Activated CD8-positive, alpha-beta T cell treated with anti-CD3 and anti-CD28 coated beads for 36 hours (primary cell): ENCODE measurements at regions not wholly inside any gene's neighbourhood (a gene's known extent, or its start where the extent isn't known, plus 50 kb on each side); places are given as distances from the start of the nearest gene placed in this dataset.

ENCODE experiments used
- ATAC-seq: fragments of 200-7000 bp; cut with Tn5 transposase; one replicate; pipeline ENCODE4 v1.10.0; 2021; ENCODE audit warnings: mild to moderate bottlenecking, moderate library complexity
- CTCF ChIA-PET: fragments of 350-600 bp; sonication (Branson Sonifier 250); formaldehyde crosslinking; loops from one replicate; lab custom pipeline; 2021; ENCODE audit warnings: antibody characterized with exemption; lab: Charles Lee
- POLR2A ChIA-PET: fragments of 350-600 bp; sonication (Branson Sonifier 250); formaldehyde crosslinking; loops from one replicate; lab custom pipeline; 2021; ENCODE audit warnings: antibody characterized with exemption; lab: Charles Lee
- DNase-seq: peaks from one replicate; pipeline ENCODE4 v3.0.0-alpha.2; 2020
- H3K27ac Mint-ChIP-seq: one replicate; pipeline ENCODE4 v1.8.0; 2021; ENCODE audit warnings: mild to moderate bottlenecking, mixed read lengths
- H3K27me3 Mint-ChIP-seq: one replicate; pipeline ENCODE4 v1.8.0; 2021; ENCODE audit warnings: mixed read lengths
- H3K36me3 Mint-ChIP-seq: one replicate; pipeline ENCODE4 v1.8.0; 2021; ENCODE audit warnings: low read depth, mixed read lengths
- H3K4me1 Mint-ChIP-seq: one replicate; pipeline ENCODE4 v1.8.0; 2021; ENCODE audit warnings: low read depth, mixed read lengths
- H3K4me3 Mint-ChIP-seq: one replicate; pipeline ENCODE4 v1.8.0; 2021; ENCODE audit warnings: mild to moderate bottlenecking, moderate library complexity, mixed read lengths
- H3K9me3 Mint-ChIP-seq: one replicate; pipeline ENCODE4 v1.8.0; 2021; ENCODE audit warnings: mixed read lengths
- intact Hi-C: fragments of 100-400 bp; cut with micrococcal nuclease; formaldehyde crosslinking; loops from one replicate; pipeline ENCODE4 v1.10.0; 2022
- TF ChIP-seq, protein P1 (sequence below): fragments of 200-600 bp; IDR thresholded peaks from one replicate; pipeline ENCODE4 v1.8.0; 2022; ENCODE audit warnings: antibody characterized with exemption, mild to moderate bottlenecking

DNA sequence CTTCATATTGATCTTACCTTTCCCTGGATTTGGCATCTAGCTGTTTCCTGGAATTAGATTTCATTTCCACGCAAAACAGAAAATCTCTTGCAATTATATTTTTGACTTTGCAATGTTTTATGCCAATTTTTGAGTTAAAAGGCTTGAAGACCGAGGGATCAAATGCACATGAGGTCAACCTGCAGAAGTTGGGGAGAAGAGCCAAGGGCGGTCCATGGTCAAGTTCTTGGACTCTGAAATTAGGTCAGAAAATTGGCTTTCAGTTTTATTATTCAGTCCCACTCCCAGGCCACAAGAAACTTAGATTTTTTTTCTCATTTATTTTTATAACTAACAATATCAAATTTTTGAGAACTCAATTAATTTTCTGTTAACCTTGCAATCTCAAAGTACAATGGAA is 499.1 kb upstream of the USP24 start:
- no peak overlapping the region for H3K27ac Mint-ChIP-seq
- ChIA-PET POLR2A (no interaction called here), CTCF (no interaction called here)
- intact Hi-C loops, result no loop called here
- ATAC-seq (no peak), DNase-seq (no peak)
- H3K36me3 Mint-ChIP-seq, result no peaks in the 10 kb centered on the region
- H3K9me3 Mint-ChIP-seq, result no peaks in the 10 kb centered on the region
- H3K4me1 Mint-ChIP-seq, result no peaks in the 10 kb centered on the region
- TF ChIP-seq, protein P1, sequence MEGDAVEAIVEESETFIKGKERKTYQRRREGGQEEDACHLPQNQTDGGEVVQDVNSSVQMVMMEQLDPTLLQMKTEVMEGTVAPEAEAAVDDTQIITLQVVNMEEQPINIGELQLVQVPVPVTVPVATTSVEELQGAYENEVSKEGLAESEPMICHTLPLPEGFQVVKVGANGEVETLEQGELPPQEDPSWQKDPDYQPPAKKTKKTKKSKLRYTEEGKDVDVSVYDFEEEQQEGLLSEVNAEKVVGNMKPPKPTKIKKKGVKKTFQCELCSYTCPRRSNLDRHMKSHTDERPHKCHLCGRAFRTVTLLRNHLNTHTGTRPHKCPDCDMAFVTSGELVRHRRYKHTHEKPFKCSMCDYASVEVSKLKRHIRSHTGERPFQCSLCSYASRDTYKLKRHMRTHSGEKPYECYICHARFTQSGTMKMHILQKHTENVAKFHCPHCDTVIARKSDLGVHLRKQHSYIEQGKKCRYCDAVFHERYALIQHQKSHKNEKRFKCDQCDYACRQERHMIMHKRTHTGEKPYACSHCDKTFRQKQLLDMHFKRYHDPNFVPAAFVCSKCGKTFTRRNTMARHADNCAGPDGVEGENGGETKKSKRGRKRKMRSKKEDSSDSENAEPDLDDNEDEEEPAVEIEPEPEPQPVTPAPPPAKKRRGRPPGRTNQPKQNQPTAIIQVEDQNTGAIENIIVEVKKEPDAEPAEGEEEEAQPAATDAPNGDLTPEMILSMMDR, result no peak
- H3K27me3 Mint-ChIP-seq, result peaks cover 11% of the 10 kb centered on the region
- no peak overlapping the region for H3K4me3 Mint-ChIP-seq

DNA sequence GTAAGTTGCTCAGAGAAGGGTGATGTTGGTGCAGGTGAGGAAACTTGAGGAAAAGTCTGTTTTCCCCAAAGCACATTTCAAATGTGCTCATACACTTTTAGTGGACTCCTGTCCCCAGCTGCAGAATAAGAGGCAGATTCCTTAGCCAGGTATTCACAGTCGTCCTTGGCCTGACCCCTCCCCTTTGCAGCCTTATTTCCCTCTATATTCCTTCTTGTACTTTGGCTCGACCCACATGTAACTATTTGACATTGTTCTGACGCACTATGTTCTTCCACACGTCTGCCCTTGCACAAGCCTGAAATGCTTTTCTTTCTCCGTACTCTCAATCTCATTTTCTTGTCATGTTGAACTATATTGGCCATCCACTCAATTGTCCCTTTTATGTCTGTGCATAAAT is 498.4 kb upstream of the USP24 start:
- Mint-ChIP-seq H3K36me3 (no peaks in the 10 kb centered on the region), H3K27ac (no peak overlapping the region), H3K4me1 (no peaks in the 10 kb centered on the region), H3K9me3 (no peaks in the 10 kb centered on the region), H3K4me3 (no peak overlapping the region), H3K27me3 (peaks cover 10% of the 10 kb centered on the region)
- ATAC-seq (no peak), DNase-seq (no peak)
- ChIA-PET POLR2A (no interaction called here), CTCF (interaction anchor here (1.5 kb wide), 1 partner anchor 11 kb away, joined by 4 read pairs; no protein-coding TSS in a partner anchor)
- intact Hi-C loops, result no loop called here
- TF ChIP-seq, protein P1, result no peak

DNA sequence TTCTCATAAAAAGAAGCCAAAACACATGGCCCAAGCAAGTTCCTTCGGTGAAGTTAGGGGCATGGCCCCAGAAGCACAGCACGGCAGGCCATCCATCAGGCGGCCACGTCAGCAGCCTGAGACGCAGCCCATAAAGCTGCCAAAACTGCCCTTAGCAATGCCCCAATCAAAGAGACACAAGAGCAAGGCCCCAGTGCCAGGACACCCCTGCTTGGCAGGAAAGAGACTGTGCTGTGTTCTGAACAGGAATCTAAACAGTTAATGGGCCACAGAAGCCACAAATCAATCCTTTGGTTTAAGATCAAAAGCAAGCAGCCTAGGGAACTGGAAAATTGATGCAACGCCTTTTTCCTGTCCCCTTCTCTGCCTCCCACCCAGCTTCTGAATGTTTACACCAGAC is 497.0 kb upstream of the USP24 start:
- no peak for DNase-seq
- Mint-ChIP-seq H3K36me3 (no peaks in the 10 kb centered on the region), H3K4me3 (no peak overlapping the region), H3K9me3 (no peaks in the 10 kb centered on the region), H3K27ac (no peak overlapping the region), H3K4me1 (no peaks in the 10 kb centered on the region), H3K27me3 (peaks cover 8% of the 10 kb centered on the region)
- intact Hi-C loops, result no loop called here
- TF ChIP-seq, protein P1, result no peak
- ATAC-seq, result no peak
- CTCF ChIA-PET, result interaction anchor here (1.5 kb wide), 1 partner anchor 10 kb away, joined by 4 read pairs; no protein-coding TSS in a partner anchor
- POLR2A ChIA-PET, result no interaction called here

DNA sequence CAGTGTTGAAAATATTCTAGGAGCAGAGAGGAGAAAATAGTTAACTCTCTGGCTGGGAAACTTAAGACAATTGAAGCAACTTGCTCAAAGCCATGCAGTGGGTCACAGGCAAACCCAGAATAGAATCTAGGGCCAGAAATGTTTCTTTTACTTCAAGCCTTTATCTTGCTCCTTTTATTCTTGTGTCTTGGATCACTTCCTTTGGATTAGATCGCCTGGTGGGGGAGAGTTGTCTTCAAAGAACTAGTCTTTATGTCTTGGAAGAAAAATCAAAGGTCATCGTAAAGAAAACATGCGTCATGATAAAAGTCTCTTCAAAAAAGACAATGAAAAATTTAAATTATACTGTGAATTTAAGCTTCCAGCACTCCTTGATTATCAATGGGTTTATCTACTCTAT is 493.6 kb upstream of the USP24 start:
- Mint-ChIP-seq H3K36me3 (no peaks in the 10 kb centered on the region), H3K4me3 (no peak overlapping the region), H3K4me1 (no peaks in the 10 kb centered on the region), H3K27ac (no peak overlapping the region), H3K9me3 (no peaks in the 10 kb centered on the region), H3K27me3 (peaks cover 5% of the 10 kb centered on the region)
- ATAC-seq (no peak), DNase-seq (no peak)
- ChIA-PET POLR2A (no interaction called here), CTCF (no interaction called here)
- TF ChIP-seq, protein P1, result no peak
- intact Hi-C loops, result no loop called here

DNA sequence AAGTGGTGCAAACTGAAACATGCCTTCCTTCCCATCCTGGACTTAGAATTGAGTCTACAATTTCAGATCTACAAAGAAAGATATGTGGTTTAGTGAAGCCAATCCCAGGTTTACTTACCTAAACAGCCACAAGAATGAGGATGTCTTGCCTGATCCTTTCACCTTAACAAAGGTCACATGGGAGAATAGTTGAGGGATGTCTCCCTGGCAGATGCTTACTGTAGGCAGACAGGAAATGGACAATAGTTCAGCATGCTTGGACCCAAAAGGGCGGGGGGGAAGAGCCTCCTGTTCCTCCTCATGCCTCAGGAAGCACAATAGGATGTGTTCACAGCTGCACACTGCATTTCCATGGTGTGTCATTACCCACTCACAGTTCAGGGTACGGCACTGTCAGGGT is 492.7 kb upstream of the USP24 start:
- TF ChIP-seq, protein P1, result no peak
- no peaks in the 10 kb centered on the region for H3K36me3 Mint-ChIP-seq
- CTCF ChIA-PET, result no interaction called here

More for the DNA sequence above, 492.7 kb upstream of the USP24 start:
- ATAC-seq, result no peak
- no peaks in the 10 kb centered on the region for H3K4me1 Mint-ChIP-seq
- intact Hi-C loops, result no loop called here
- H3K27me3 Mint-ChIP-seq, result peaks cover 3% of the 10 kb centered on the region
- H3K4me3 Mint-ChIP-seq, result no peak overlapping the region
- H3K27ac Mint-ChIP-seq, result no peak overlapping the region
- no peak for DNase-seq
- POLR2A ChIA-PET, result no interaction called here
- no peaks in the 10 kb centered on the region for H3K9me3 Mint-ChIP-seq
